Loucy (cell line): ENCODE measurements at regions not wholly inside any gene's neighbourhood (a gene's known extent, or its start where the extent isn't known, plus 50 kb on each side); places are given as distances from the start of the nearest gene placed in this dataset.

Source experiments
- EZH2phosphoT487 ChIP-seq: fragments of 200-600 bp; IDR thresholded peaks from 2 replicates; pipeline ENCODE4 v1.6.1; 2018; ENCODE audit warnings: antibody characterized with exemption, mild to moderate bottlenecking, moderate library complexity, borderline replicate concordance
- TF ChIP-seq, protein P1 (sequence below): fragments of 200-600 bp; sonication (generic); conservative IDR thresholded peaks from 2 replicates; pipeline ENCODE4 v1.5.1; 2014; ENCODE audit warnings: mild to moderate bottlenecking, antibody characterized with exemption, low read length

- TF ChIP-seq, protein P1, sequence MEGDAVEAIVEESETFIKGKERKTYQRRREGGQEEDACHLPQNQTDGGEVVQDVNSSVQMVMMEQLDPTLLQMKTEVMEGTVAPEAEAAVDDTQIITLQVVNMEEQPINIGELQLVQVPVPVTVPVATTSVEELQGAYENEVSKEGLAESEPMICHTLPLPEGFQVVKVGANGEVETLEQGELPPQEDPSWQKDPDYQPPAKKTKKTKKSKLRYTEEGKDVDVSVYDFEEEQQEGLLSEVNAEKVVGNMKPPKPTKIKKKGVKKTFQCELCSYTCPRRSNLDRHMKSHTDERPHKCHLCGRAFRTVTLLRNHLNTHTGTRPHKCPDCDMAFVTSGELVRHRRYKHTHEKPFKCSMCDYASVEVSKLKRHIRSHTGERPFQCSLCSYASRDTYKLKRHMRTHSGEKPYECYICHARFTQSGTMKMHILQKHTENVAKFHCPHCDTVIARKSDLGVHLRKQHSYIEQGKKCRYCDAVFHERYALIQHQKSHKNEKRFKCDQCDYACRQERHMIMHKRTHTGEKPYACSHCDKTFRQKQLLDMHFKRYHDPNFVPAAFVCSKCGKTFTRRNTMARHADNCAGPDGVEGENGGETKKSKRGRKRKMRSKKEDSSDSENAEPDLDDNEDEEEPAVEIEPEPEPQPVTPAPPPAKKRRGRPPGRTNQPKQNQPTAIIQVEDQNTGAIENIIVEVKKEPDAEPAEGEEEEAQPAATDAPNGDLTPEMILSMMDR: no peak
- TF ChIP-seq EZH2phosphoT487: no peak
These were observed 583.1 kb upstream of the LRRN3 start for GRCh38 chr7:110507832-110508231.
